ENCODE measurements at regions not wholly inside any gene's neighbourhood (a gene's known extent, or its start where the extent isn't known, plus 50 kb on each side); places are given as distances from the start of the nearest gene placed in this dataset.

- no peaks in the 10 kb centered on the region for H3K36me3 ChIP-seq (ENCODE audit: low read depth)
- H3K27me3 ChIP-seq (ENCODE audit: insufficient read depth, low read depth): no peaks in the 10 kb centered on the region
- no peaks in the 10 kb centered on the region for H3K9me3 ChIP-seq (ENCODE audit: insufficient read depth, low read depth)
- no TSS peak for BruUV-seq (replicated peaks)
- H2AFZ ChIP-seq: no peak overlapping the region
- H3K4me3 ChIP-seq: no peak overlapping the region
- ChIA-PET CTCF (no interaction called here), POLR2A (ENCODE audit: unreplicated experiment) (no interaction called here)
- no peaks in the 10 kb centered on the region for H3K79me2 ChIP-seq (ENCODE audit: low read depth)
- peaks cover 20% of the 10 kb centered on the region for H3K4me1 ChIP-seq (replicated peaks; ENCODE audit: insufficient read depth)
- H4K20me1 ChIP-seq (ENCODE audit: insufficient read depth): no peaks in the 10 kb centered on the region
- no peak overlapping the region for H3K27ac ChIP-seq
- peaks cover 14% of the 10 kb centered on the region for H3F3A ChIP-seq (ENCODE audit: insufficient read depth, low read depth)
- no peaks in the 10 kb centered on the region for H3K9me2 ChIP-seq (ENCODE audit: insufficient read depth)
- TF ChIP-seq EZH2 (IDR thresholded peaks at IDR 0.05; ENCODE audit: low read depth) (no peak), CTCF (conservative IDR thresholded peaks at IDR 0.05) (no peak)
- intact Hi-C loops (cut with micrococcal nuclease; ENCODE audit: unreplicated experiment): no loop called here
- H3K4me2 ChIP-seq: no peak overlapping the region
- DNase-seq: no peak
Observed at GRCh38 chr13:109651311-109651710, 135.1 kb downstream of the IRS2 start.

GRCh38 chr13:109650861-109651260, 135.5 kb downstream of the IRS2 start:
- Histone ChIP-seq H3K4me3 (no peak overlapping the region), H3K79me2 (ENCODE audit: low read depth) (0 out of 2 replicates have a peak, but pooled peaks cover under 1% of the 10 kb centered on the region), H3K9me3 (ENCODE audit: insufficient read depth, low read depth) (no peaks in the 10 kb centered on the region), H3K27me3 (ENCODE audit: insufficient read depth, low read depth) (no peaks in the 10 kb centered on the region), H3K4me2 (no peak overlapping the region), H3K9me2 (ENCODE audit: insufficient read depth) (no peaks in the 10 kb centered on the region), H3K27ac (no peak overlapping the region), H4K20me1 (ENCODE audit: insufficient read depth) (no peaks in the 10 kb centered on the region), H3K4me1 (replicated peaks; ENCODE audit: insufficient read depth) (peaks cover 25% of the 10 kb centered on the region), H2AFZ (no peak overlapping the region), H3F3A (ENCODE audit: insufficient read depth, low read depth) (peaks cover 16% of the 10 kb centered on the region), H3K36me3 (ENCODE audit: low read depth) (no peaks in the 10 kb centered on the region)
- POLR2A ChIA-PET (ENCODE audit: unreplicated experiment): no interaction called here
- intact Hi-C loops (cut with micrococcal nuclease; ENCODE audit: unreplicated experiment): no loop called here
- CTCF ChIA-PET: no interaction called here
- TF ChIP-seq EZH2 (IDR thresholded peaks at IDR 0.05; ENCODE audit: low read depth) (no peak), CTCF (conservative IDR thresholded peaks at IDR 0.05) (no peak)
- no peak for DNase-seq
- no TSS peak for BruUV-seq (replicated peaks)

GRCh38 chr13:109649713-109650112, 136.7 kb downstream of the IRS2 start:
- 0 out of 2 replicates have a peak, but pooled peaks cover 5% of the 10 kb centered on the region for H3K79me2 ChIP-seq (ENCODE audit: low read depth)

More at GRCh38 chr13:109649713-109650112, 136.7 kb downstream of the IRS2 start:
- Histone ChIP-seq H2AFZ (no peak overlapping the region), H3K27ac (no peak overlapping the region), H3K27me3 (ENCODE audit: insufficient read depth, low read depth) (no peaks in the 10 kb centered on the region), H3K9me3 (ENCODE audit: insufficient read depth, low read depth) (no peaks in the 10 kb centered on the region), H3K36me3 (ENCODE audit: low read depth) (no peaks in the 10 kb centered on the region), H3F3A (ENCODE audit: insufficient read depth, low read depth) (peaks cover 18% of the 10 kb centered on the region), H3K4me3 (no peak overlapping the region), H3K9me2 (ENCODE audit: insufficient read depth) (no peaks in the 10 kb centered on the region), H4K20me1 (ENCODE audit: insufficient read depth) (no peaks in the 10 kb centered on the region), H3K4me1 (replicated peaks; ENCODE audit: insufficient read depth) (peaks cover 36% of the 10 kb centered on the region), H3K4me2 (no peak overlapping the region)
- no peak for DNase-seq
- TF ChIP-seq EZH2 (IDR thresholded peaks at IDR 0.05; ENCODE audit: low read depth): no peak
- TF ChIP-seq CTCF (conservative IDR thresholded peaks at IDR 0.05): no peak
- intact Hi-C loops (cut with micrococcal nuclease; ENCODE audit: unreplicated experiment): no loop called here
- ChIA-PET POLR2A (ENCODE audit: unreplicated experiment) (no interaction called here), CTCF (no interaction called here)
- no TSS peak for BruUV-seq (replicated peaks)
